Effector memory CD8-positive, alpha-beta T cell (primary cell): ENCODE measurements at regions not wholly inside any gene's neighbourhood (a gene's known extent, or its start where the extent isn't known, plus 50 kb on each side); places are given as distances from the start of the nearest gene placed in this dataset.
"Not testable (repeated sequence)": the region's sequence is repeated elsewhere in the genome, so short reads cannot be mapped to it uniquely, and the experiment has no call there.

Experiments used
- ATAC-seq: fragments of 150-1000 bp; cut with Tn5 transposase; replicated peaks from 2 replicates; pipeline ENCODE4 v1.10.0; 2021; ENCODE audit warnings: mild to moderate bottlenecking, moderate library complexity
- DNase-seq, 3 experiments: peaks; one replicate each; pipeline ENCODE4 v3.0.0; 2021
- H3K27ac Mint-ChIP-seq, 2 donors: one replicate each; pipeline ENCODE4 v1.8.0; 2022; ENCODE audit warnings: mild to moderate bottlenecking in 2 of 2, mixed read lengths in 2 of 2, moderate library complexity in 2 of 2
- H3K27me3 Mint-ChIP-seq, 2 donors: one replicate each; pipeline ENCODE4 v1.8.0; 2022; ENCODE audit warnings: mixed read lengths in 2 of 2
- H3K36me3 Mint-ChIP-seq: one replicate; pipeline ENCODE4 v1.8.0; 2022; ENCODE audit warnings: mild to moderate bottlenecking, moderate library complexity, mixed read lengths; ENCODE audit not compliant: insufficient read depth
- H3K4me1 Mint-ChIP-seq, 2 donors: one replicate each; pipeline ENCODE4 v1.8.0; 2022; ENCODE audit warnings: low read depth in 2 of 2, mixed read lengths in 2 of 2
- H3K4me3 Mint-ChIP-seq, 2 donors: one replicate each; pipeline ENCODE4 v1.8.0; 2022; ENCODE audit warnings: mild to moderate bottlenecking in 2 of 2, mixed read lengths in 2 of 2, moderate library complexity in 2 of 2
- H3K9me3 Mint-ChIP-seq, 2 donors: one replicate each; pipeline ENCODE4 v1.8.0; 2022; ENCODE audit warnings: mixed read lengths in 2 of 2

DNA sequence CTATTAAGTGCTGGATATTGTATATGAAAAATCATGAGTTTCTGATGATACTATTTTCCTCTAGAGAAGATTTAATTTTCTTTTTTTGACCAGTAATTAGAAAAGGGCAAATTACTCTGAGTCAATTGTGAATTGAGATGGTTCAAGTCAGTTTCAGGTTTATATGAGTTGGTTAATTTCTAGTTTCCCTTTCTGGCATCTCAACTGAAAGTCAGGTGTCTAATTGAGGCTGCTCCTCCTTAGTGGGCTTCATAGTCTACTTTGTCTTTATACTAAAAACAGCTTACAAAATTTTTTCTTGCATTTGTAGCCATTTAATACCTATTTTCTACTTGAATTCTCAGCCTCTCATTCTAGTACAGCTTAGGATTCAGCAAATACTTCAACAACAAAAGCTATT is 387.3 kb downstream of the RPS6KC1 start:
- ATAC-seq: no peak
- Mint-ChIP-seq H3K36me3 (peaks cover 5% of the 10 kb centered on the region), H3K4me1 (no peaks in the 10 kb centered on the region), H3K4me3 (no peak overlapping the region), H3K9me3 (no peaks in the 10 kb centered on the region), H3K27me3 (peaks cover 8 to 10% of the 10 kb centered on the region in 2 donors), H3K27ac (no peak overlapping the region)
- DNase-seq: no peak

DNA sequence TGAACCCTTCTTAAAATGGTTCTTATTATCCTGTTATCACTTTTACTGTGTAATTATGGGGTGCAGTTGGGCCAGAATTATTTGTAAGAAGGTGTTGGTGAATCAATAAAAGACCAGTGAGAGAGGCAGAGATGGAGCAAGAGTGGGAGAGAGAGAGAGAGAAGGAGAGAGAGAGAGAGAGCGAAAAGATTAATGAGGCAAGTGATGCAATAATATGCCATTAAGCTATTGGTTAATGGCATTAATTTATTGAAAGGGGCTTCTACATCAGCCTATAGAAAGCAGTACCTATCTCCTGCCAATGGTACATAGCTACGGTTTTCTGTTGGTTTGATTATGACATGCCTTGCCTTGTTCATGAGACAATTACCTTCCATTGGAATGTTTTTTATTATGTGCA is 388.7 kb downstream of the RPS6KC1 start:
- DNase-seq: no peak
- Mint-ChIP-seq H3K27ac (no peak overlapping the region), H3K4me1 (no peaks in the 10 kb centered on the region), H3K27me3 (peaks cover 7 to 11% of the 10 kb centered on the region in 2 donors), H3K36me3 (peaks cover 5% of the 10 kb centered on the region), H3K9me3 (no peaks in the 10 kb centered on the region), H3K4me3 (no peak overlapping the region)
- no peak for ATAC-seq

DNA sequence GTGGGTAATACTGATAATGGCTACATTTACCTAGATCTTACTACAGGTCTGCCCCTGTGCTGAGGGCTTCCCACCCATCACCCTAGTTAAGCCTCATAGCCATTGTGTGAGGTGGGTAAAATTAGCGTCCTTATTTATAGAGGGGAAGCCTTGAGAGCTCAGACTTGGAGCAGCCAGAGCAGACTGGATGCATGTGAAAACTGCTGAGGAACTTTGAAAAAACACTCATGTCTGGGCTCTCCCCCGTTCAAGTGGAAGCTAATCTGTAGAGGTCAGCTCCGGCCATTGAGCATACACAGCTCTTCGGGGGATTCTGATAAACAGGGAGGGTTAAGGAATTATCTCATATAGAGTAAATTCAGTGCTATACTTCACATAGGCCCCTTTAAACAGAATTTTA is 389.7 kb downstream of the RPS6KC1 start:
- DNase-seq: no peak
- peaks cover 6 to 11% of the 10 kb centered on the region in 2 donors for H3K27me3 Mint-ChIP-seq
- H3K36me3 Mint-ChIP-seq: peaks cover 3% of the 10 kb centered on the region
- no peak overlapping the region for H3K27ac Mint-ChIP-seq
- no peaks in the 10 kb centered on the region for H3K9me3 Mint-ChIP-seq
- no peaks in the 10 kb centered on the region for H3K4me1 Mint-ChIP-seq
- no peak overlapping the region for H3K4me3 Mint-ChIP-seq
- no peak for ATAC-seq

DNA sequence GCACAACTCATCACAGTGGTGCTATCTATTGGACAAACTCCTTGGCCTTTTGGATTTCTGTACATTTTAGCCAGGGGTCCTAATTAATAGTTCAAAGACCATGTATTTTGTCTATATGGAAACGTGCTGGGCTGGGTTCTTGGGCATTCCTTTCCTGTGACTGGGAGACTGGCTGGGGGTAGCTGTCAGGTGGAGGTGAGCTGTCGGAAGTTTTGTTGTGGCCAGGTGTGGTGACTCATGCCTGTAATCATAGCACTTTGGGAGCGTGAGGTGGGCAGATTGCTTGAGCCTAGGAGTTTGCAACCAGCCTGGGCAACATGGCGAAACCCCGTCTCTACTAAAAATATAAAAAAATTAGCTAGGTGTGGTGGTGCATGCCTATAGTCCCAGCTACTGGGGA is 392.4 kb downstream of the RPS6KC1 start:
- Mint-ChIP-seq H3K4me3 (no peak overlapping the region), H3K36me3 (peaks cover 2% of the 10 kb centered on the region), H3K9me3 (no peaks in the 10 kb centered on the region), H3K4me1 (no peaks in the 10 kb centered on the region), H3K27ac (no peak overlapping the region), H3K27me3 (peaks cover 6 to 11% of the 10 kb centered on the region in 2 donors)
- ATAC-seq (no peak), DNase-seq (no peak)

DNA sequence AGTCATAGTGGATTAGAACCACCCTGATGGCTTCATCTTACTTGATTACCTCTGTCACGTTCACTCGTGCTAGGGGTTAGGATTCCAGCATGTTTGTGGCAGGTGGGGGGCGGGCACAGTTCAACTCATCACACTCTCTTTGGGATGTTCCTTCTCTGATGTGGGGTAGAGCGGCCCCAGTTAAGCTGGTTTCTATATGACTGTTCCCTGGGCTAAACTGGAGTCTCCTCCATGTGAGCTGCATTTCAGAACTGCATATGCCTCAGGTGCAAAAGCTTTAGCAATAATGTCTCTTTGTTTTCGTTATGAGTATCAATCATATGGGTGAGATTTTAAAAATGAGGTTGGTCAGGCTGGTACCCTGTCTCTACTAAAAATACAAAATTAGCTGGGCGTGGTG is 393.2 kb downstream of the RPS6KC1 start:
- DNase-seq: no peak
- Mint-ChIP-seq H3K4me1 (no peaks in the 10 kb centered on the region), H3K9me3 (no peaks in the 10 kb centered on the region), H3K4me3 (no peak overlapping the region), H3K36me3 (no peaks in the 10 kb centered on the region), H3K27ac (no peak overlapping the region), H3K27me3 (peaks cover 9 to 14% of the 10 kb centered on the region in 2 donors)
- no peak for ATAC-seq

DNA sequence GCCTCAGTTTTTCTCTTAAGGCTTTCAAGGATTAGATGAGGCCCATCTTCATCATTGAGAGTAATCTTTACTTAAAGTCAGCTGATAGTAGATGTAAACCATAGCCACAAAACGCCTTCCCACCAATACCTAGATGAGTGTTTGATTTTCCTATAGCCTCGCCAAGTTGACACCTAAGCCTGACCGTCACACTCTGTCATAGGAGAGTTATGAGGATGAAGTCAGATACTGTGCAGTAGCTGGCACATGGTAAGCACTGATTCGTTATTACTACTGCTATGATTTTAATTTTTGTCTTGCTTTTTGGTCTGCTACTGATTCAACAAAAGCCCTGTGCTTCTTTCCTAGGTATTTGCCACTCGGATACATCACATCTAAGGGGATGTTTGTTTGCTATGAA is 395.5 kb downstream of the RPS6KC1 start:
- Mint-ChIP-seq H3K27me3 (peaks cover 16 to 26% of the 10 kb centered on the region in 2 donors), H3K4me3 (no peak overlapping the region), H3K9me3 (no peaks in the 10 kb centered on the region), H3K36me3 (no peaks in the 10 kb centered on the region), H3K27ac (no peak overlapping the region), H3K4me1 (no peaks in the 10 kb centered on the region)
- ATAC-seq: no peak
- DNase-seq: no peak

DNA sequence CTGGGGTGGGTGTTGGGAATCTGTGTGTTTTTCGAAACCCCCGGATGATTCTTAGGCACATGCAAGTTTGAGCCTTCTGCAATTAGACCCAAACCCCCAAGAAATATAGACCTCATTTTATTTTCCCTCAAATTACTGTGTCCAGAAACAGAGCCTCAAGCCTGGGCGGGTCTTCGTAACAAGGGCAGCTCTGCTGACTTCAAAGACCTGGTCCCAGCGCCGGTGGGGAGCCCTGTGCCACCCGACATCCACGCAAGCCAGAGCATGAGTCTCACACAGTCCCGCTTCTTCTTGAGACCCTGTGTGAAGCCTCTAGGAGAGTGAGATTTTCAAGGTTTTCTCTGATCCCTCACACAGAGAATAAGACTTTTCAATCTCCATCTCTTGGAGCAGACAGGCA is 397.3 kb downstream of the RPS6KC1 start:
- no peaks in the 10 kb centered on the region for H3K4me1 Mint-ChIP-seq
- no peak overlapping the region for H3K4me3 Mint-ChIP-seq
- H3K27me3 Mint-ChIP-seq: peaks cover 13 to 26% of the 10 kb centered on the region in 2 donors
- H3K27ac Mint-ChIP-seq: no peak overlapping the region
- ATAC-seq: no peak
- no peaks in the 10 kb centered on the region for H3K36me3 Mint-ChIP-seq
- H3K9me3 Mint-ChIP-seq: no peaks in the 10 kb centered on the region
- no peak for DNase-seq

DNA sequence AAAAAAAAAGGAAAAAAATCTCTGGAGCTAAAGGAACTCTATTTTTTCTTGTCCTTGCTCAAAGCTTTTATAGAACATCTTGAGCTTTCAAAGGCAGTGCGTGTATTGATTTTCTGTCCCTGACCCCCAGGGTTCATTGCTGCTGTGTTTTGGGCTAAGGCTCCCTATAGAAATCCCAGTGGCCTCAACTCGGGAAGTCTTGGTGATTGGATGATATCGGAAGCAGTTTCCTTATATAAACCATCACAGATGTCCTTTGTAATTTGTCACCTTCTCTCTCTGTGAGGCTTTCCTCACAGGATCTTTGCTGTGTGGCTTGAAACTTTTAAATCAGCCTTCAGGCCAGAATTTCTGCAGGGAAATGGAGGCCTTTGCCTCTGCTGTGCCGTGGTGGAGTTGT is 397.7 kb downstream of the RPS6KC1 start:
- no peak for DNase-seq
- Mint-ChIP-seq H3K4me1 (no peaks in the 10 kb centered on the region), H3K36me3 (no peaks in the 10 kb centered on the region), H3K27ac (no peak overlapping the region), H3K27me3 (peaks cover 10 to 25% of the 10 kb centered on the region in 2 donors), H3K4me3 (no peak overlapping the region), H3K9me3 (no peaks in the 10 kb centered on the region)
- no peak for ATAC-seq

DNA sequence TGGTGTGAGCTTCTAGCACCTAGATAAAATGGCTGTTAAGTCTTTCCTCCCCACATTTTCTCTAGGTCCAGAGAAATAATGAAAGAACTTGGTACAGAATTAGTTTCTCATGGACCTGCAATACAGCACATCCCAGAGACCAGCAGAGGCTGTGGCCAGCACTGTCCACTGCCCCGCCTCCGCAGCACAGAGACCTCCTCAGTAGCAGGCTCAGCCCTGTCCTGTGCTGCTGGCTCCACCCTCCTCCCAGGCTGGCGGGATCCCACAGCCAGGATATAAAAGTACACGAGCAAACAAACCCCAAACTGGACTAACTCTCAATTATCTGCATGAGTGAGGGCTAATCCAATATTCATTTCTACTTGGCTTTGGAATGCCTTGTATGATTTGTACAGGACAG is 401.5 kb downstream of the RPS6KC1 start:
- ATAC-seq (no peak), DNase-seq (no peak)
- no peak overlapping the region for H3K4me3 Mint-ChIP-seq
- H3K27me3 Mint-ChIP-seq: peaks cover 10 to 25% of the 10 kb centered on the region in 2 donors
- no peaks in the 10 kb centered on the region for H3K9me3 Mint-ChIP-seq
- no peaks in the 10 kb centered on the region for H3K4me1 Mint-ChIP-seq
- no peaks in the 10 kb centered on the region for H3K36me3 Mint-ChIP-seq
- no peak overlapping the region for H3K27ac Mint-ChIP-seq

DNA sequence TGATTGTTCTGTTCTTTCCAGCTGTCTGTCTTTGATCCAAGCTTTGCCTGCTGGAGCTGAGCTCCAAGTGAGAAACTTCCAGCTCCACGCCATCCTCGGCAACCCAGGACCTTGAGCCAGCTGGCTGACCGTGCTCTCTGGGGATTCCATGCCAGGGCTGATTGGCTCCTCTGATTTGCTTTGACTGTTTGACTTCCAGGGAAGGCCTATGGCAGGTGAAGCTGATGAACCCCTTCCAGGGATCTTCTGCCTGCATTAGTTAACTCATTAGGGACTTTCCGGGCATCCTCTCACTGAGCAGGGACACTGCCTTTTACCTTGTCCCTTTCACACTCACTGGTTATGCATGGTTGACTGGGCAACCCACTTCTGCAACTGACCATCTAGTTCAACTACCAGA is 406.1 kb downstream of the RPS6KC1 start:
- H3K27ac Mint-ChIP-seq: no peak overlapping the region
- H3K27me3 Mint-ChIP-seq: peaks cover 0 to 9% of the 10 kb centered on the region in 2 donors
- H3K9me3 Mint-ChIP-seq: no peaks in the 10 kb centered on the region
- no peaks in the 10 kb centered on the region for H3K36me3 Mint-ChIP-seq
- no peak overlapping the region for H3K4me3 Mint-ChIP-seq
- no peaks in the 10 kb centered on the region for H3K4me1 Mint-ChIP-seq
- DNase-seq: no peak
- no peak for ATAC-seq

DNA sequence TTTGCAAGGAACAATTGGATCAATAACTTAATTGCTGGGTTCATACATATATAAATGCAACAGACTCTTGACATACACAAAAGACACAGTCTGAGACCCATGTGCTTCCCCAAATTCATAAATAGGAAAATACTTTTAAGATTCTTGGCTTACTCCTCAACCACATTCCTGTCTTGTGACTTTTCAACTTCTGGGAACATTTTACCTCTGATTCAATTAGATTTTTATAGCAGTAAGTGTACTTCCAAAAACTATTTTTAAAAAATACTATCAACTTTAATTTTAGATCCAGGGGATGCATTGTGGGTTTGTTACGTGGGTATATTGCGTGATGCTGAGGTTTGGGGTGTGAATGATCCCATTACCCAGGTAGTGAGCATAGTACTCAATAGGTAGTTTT is 406.7 kb downstream of the RPS6KC1 start:
- ATAC-seq (no peak), DNase-seq (no peak)

DNA sequence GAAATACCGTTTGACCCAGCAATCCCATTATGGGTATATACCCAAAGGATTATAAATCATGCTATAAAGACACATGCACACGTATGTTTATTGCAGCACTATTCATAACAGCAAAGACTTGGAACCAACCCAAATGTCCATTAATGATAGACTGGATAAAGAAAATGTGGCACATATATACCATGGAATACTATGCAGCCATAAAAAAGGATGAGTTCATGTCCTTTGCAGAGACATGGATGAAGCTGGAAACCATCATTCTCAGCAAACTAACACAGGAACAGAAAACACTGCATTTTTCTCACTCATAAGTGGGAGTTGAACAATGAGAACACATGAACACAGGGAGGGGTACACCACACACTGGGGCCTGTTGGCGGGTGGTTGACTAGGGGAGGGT is 411.3 kb downstream of the RPS6KC1 start:
- not testable (repeated sequence) for H3K4me1 Mint-ChIP-seq, ATAC-seq, H3K27ac Mint-ChIP-seq, H3K9me3 Mint-ChIP-seq, H3K36me3 Mint-ChIP-seq, H3K27me3 Mint-ChIP-seq, DNase-seq, H3K4me3 Mint-ChIP-seq

More for the DNA sequence above, 406.7 kb downstream of the RPS6KC1 start:
- Mint-ChIP-seq H3K9me3 (no peaks in the 10 kb centered on the region), H3K36me3 (no peaks in the 10 kb centered on the region), H3K4me1 (no peaks in the 10 kb centered on the region), H3K27ac (no peak overlapping the region), H3K27me3 (peaks cover 0 to 4% of the 10 kb centered on the region in 2 donors), H3K4me3 (no peak overlapping the region)

DNA sequence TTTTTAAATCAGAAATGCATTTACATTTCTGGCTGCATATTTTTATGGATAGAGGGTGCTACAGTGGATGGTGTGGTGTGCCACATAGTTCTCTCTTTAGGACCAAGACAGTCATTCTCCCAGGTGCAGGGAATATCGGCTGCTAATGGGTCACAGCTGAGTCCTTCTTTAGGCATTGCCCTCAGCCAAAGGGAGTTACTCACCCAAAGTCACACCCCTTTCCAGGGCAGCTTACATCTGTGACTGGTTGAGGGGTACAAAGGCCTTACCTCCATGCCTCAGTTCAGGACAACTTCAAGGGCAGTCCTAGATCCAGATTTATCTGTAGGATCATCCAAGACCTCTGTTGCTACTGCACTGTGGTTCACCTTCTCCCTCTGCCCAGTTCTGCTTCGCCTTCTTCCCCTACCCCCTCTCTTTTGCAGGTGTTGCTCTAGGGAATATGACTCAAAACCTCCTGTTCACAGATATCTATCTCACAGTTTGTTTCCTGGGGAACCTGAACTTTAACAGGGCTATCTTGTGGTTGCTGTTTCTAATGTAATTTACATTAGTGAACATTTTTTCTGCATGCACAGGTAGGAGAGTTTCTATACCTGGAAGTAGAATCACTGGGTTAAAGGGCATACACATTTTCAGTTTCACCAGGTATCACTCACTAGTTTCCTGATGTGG is 413.9 kb downstream of the RPS6KC1 start:
- peaks cover 0 to 6% of the 10 kb centered on the region in 2 donors for H3K27me3 Mint-ChIP-seq
- peaks cover 0 to 2% of the 10 kb centered on the region in 2 donors for H3K9me3 Mint-ChIP-seq
- no peak overlapping the region for H3K27ac Mint-ChIP-seq
- DNase-seq (no peak), ATAC-seq (no peak)
- H3K4me1 Mint-ChIP-seq: no peaks in the 10 kb centered on the region
- H3K36me3 Mint-ChIP-seq: no peaks in the 10 kb centered on the region
- no peak overlapping the region for H3K4me3 Mint-ChIP-seq

DNA sequence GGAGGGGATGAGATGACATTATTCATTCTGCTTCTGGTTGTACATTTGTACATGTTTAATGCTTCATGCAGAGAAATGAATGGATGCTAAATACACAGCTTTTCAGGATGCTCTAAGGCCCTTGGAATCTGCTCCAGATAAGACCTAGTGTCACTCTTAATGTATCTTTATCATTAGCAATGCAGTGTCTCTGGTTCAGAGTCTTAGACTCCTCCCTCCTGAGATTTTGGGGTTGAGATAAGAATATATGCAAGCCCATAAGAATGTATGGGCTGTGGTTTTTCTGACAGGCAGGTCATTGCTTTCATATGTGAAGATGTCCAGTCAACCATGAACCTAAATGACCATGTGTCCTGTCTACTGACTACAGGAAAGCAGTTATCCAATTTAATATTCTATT is 415.5 kb downstream of the RPS6KC1 start:
- ATAC-seq (no peak), DNase-seq (no peak)
- no peak overlapping the region for H3K27ac Mint-ChIP-seq
- H3K9me3 Mint-ChIP-seq: peaks cover 0 to 2% of the 10 kb centered on the region in 2 donors
- no peak overlapping the region for H3K4me3 Mint-ChIP-seq
- H3K27me3 Mint-ChIP-seq: peaks cover 0 to 6% of the 10 kb centered on the region in 2 donors
- H3K36me3 Mint-ChIP-seq: no peaks in the 10 kb centered on the region
- no peaks in the 10 kb centered on the region for H3K4me1 Mint-ChIP-seq
